ENCODE measurements at regions not wholly inside any gene's neighbourhood (a gene's known extent, or its start where the extent isn't known, plus 50 kb on each side); places are given as distances from the start of the nearest gene placed in this dataset.

- TF ChIP-seq CTCF (IDR thresholded peaks at IDR 0.05; ENCODE audit: low read depth, low read length, poor library complexity, severe bottlenecking): no peak
- no peak for TF ChIP-seq EZH2phosphoT487 (IDR thresholded peaks at IDR 0.05; ENCODE audit: borderline replicate concordance, low read length)
These were observed 177.5 kb upstream of the VASH1 start for GRCh38 chr14:76583805-76584204.
